Activated T-cell treated with anti-CD3 and anti-CD28 coated beads, Interleukin-2, amount 50 U/mL, for 4 hours (primary cell): ENCODE measurements at regions not wholly inside any gene's neighbourhood (a gene's known extent, or its start where the extent isn't known, plus 50 kb on each side); places are given as distances from the start of the nearest gene placed in this dataset.
"Not testable (repeated sequence)": the region's sequence is repeated elsewhere in the genome, so short reads cannot be mapped to it uniquely, and the experiment has no call there.

Source experiments
- ATAC-seq, 2 donors: fragments of 200-7000 bp; cut with Tn5 transposase; one replicate each; pipeline ENCODE4 v1.10.0; 2021
- DNase-seq: peaks from one replicate; pipeline ENCODE4 v3.0.0-alpha.2; 2020
- H3K27me3 Mint-ChIP-seq: one replicate; pipeline ENCODE4 v1.8.0; 2021; ENCODE audit warnings: low read depth, mixed read lengths
- H3K36me3 Mint-ChIP-seq: one replicate; pipeline ENCODE4 v1.8.0; 2022; ENCODE audit warnings: mixed read lengths; ENCODE audit not compliant: insufficient read depth
- H3K4me1 Mint-ChIP-seq: one replicate; pipeline ENCODE4 v1.8.0; 2021; ENCODE audit warnings: low read depth, mixed read lengths
- H3K4me3 Mint-ChIP-seq: one replicate; pipeline ENCODE4 v1.8.0; 2021; ENCODE audit warnings: mild to moderate bottlenecking, moderate library complexity, mixed read lengths
- H3K9me3 Mint-ChIP-seq: one replicate; pipeline ENCODE4 v1.8.0; 2021; ENCODE audit warnings: mixed read lengths

GRCh38 chr7:110246118-110246517 is 844.8 kb upstream of the LRRN3 start:
- H3K9me3 Mint-ChIP-seq, result no peaks in the 10 kb centered on the region
- no peak overlapping the region for H3K4me3 Mint-ChIP-seq
- H3K36me3 Mint-ChIP-seq, result no peaks in the 10 kb centered on the region
- H3K27me3 Mint-ChIP-seq, result no peaks in the 10 kb centered on the region
- H3K4me1 Mint-ChIP-seq, result no peaks in the 10 kb centered on the region
- DNase-seq (no peak), ATAC-seq (no peak)

- no peaks in the 10 kb centered on the region for H3K4me1 Mint-ChIP-seq
- H3K9me3 Mint-ChIP-seq, result no peaks in the 10 kb centered on the region
- no peaks in the 10 kb centered on the region for H3K27me3 Mint-ChIP-seq
- ATAC-seq, result no peak
- no peaks in the 10 kb centered on the region for H3K36me3 Mint-ChIP-seq
- H3K4me3 Mint-ChIP-seq, result no peak overlapping the region
- no peak for DNase-seq
Measured at GRCh38 chr7:110253093-110253492, 837.8 kb upstream of the LRRN3 start.

GRCh38 chr7:110257673-110258072 is 833.3 kb upstream of the LRRN3 start:
- Mint-ChIP-seq H3K4me3 (no peak overlapping the region), H3K4me1 (no peaks in the 10 kb centered on the region), H3K9me3 (no peaks in the 10 kb centered on the region), H3K27me3 (no peaks in the 10 kb centered on the region), H3K36me3 (no peaks in the 10 kb centered on the region)
- ATAC-seq (no peak), DNase-seq (no peak)

GRCh38 chr7:110262251-110262650 is 828.7 kb upstream of the LRRN3 start:
- no peak overlapping the region for H3K4me3 Mint-ChIP-seq

GRCh38 chr7:110264288-110264687 is 826.6 kb upstream of the LRRN3 start:
- no peak for ATAC-seq

More at GRCh38 chr7:110262251-110262650, 828.7 kb upstream of the LRRN3 start:
- DNase-seq (no peak), ATAC-seq (no peak)
- no peaks in the 10 kb centered on the region for H3K9me3 Mint-ChIP-seq
- H3K4me1 Mint-ChIP-seq, result no peaks in the 10 kb centered on the region
- no peaks in the 10 kb centered on the region for H3K27me3 Mint-ChIP-seq
- H3K36me3 Mint-ChIP-seq, result no peaks in the 10 kb centered on the region

GRCh38 chr7:110281362-110281761 is 809.6 kb upstream of the LRRN3 start:
- Mint-ChIP-seq H3K9me3 (no peaks in the 10 kb centered on the region), H3K4me1 (no peaks in the 10 kb centered on the region), H3K36me3 (no peaks in the 10 kb centered on the region), H3K27me3 (no peaks in the 10 kb centered on the region), H3K4me3 (no peak overlapping the region)
- DNase-seq (no peak), ATAC-seq (no peak)

More at GRCh38 chr7:110264288-110264687, 826.6 kb upstream of the LRRN3 start:
- H3K9me3 Mint-ChIP-seq, result no peaks in the 10 kb centered on the region
- H3K27me3 Mint-ChIP-seq, result no peaks in the 10 kb centered on the region
- no peak for DNase-seq
- H3K4me1 Mint-ChIP-seq, result no peaks in the 10 kb centered on the region
- no peak overlapping the region for H3K4me3 Mint-ChIP-seq
- no peaks in the 10 kb centered on the region for H3K36me3 Mint-ChIP-seq

- DNase-seq (no peak), ATAC-seq (no peak)
- H3K27me3 Mint-ChIP-seq, result no peaks in the 10 kb centered on the region
- no peaks in the 10 kb centered on the region for H3K4me1 Mint-ChIP-seq
- no peaks in the 10 kb centered on the region for H3K36me3 Mint-ChIP-seq
- no peak overlapping the region for H3K4me3 Mint-ChIP-seq
- H3K9me3 Mint-ChIP-seq, result no peaks in the 10 kb centered on the region
Measured at GRCh38 chr7:110283056-110283455, 807.9 kb upstream of the LRRN3 start.

GRCh38 chr7:110291430-110291829 is 799.5 kb upstream of the LRRN3 start:
- Mint-ChIP-seq H3K4me1 (no peaks in the 10 kb centered on the region), H3K9me3 (no peaks in the 10 kb centered on the region), H3K27me3 (no peaks in the 10 kb centered on the region), H3K36me3 (no peaks in the 10 kb centered on the region), H3K4me3 (no peak overlapping the region)
- DNase-seq (no peak), ATAC-seq (no peak)

GRCh38 chr7:110296321-110296720 is 794.6 kb upstream of the LRRN3 start:
- ATAC-seq, result no peak
- Mint-ChIP-seq H3K9me3 (peaks cover 4% of the 10 kb centered on the region), H3K4me1 (no peaks in the 10 kb centered on the region), H3K4me3 (no peak overlapping the region), H3K36me3 (no peaks in the 10 kb centered on the region), H3K27me3 (no peaks in the 10 kb centered on the region)
- DNase-seq, result no peak

- DNase-seq (no peak), ATAC-seq (no peak)
- Mint-ChIP-seq H3K27me3 (no peaks in the 10 kb centered on the region), H3K9me3 (no peaks in the 10 kb centered on the region), H3K4me1 (no peaks in the 10 kb centered on the region), H3K4me3 (no peak overlapping the region), H3K36me3 (no peaks in the 10 kb centered on the region)
Measured at GRCh38 chr7:110307776-110308175, 783.2 kb upstream of the LRRN3 start.

- Mint-ChIP-seq H3K36me3 (no peaks in the 10 kb centered on the region), H3K4me1 (no peaks in the 10 kb centered on the region), H3K9me3 (no peaks in the 10 kb centered on the region), H3K27me3 (no peaks in the 10 kb centered on the region), H3K4me3 (no peak overlapping the region)
- ATAC-seq (no peak), DNase-seq (no peak)
Measured at GRCh38 chr7:110308791-110309190, 782.1 kb upstream of the LRRN3 start.

- Mint-ChIP-seq H3K27me3 (no peaks in the 10 kb centered on the region), H3K9me3 (no peaks in the 10 kb centered on the region), H3K4me3 (no peak overlapping the region), H3K36me3 (no peaks in the 10 kb centered on the region), H3K4me1 (no peaks in the 10 kb centered on the region)
- DNase-seq (no peak), ATAC-seq (no peak)
Measured at GRCh38 chr7:110309941-110310340, 781.0 kb upstream of the LRRN3 start.

- Mint-ChIP-seq H3K4me1 (no peaks in the 10 kb centered on the region), H3K4me3 (no peak overlapping the region), H3K9me3 (peaks cover 2% of the 10 kb centered on the region), H3K36me3 (no peaks in the 10 kb centered on the region), H3K27me3 (no peaks in the 10 kb centered on the region)
- no peak for DNase-seq
- ATAC-seq, result no peak
Measured at GRCh38 chr7:110311556-110311955, 779.4 kb upstream of the LRRN3 start.

- Mint-ChIP-seq H3K36me3 (no peaks in the 10 kb centered on the region), H3K4me3 (no peak overlapping the region), H3K27me3 (peaks cover 2% of the 10 kb centered on the region), H3K4me1 (peaks cover 4% of the 10 kb centered on the region), H3K9me3 (peaks cover 19% of the 10 kb centered on the region)
- no peak for ATAC-seq
- DNase-seq, result no peak
Measured at GRCh38 chr7:110317541-110318265, 773.2 kb upstream of the LRRN3 start.

- H3K9me3 Mint-ChIP-seq, result peaks cover 19% of the 10 kb centered on the region
- not testable (repeated sequence) for H3K4me1 Mint-ChIP-seq, H3K27me3 Mint-ChIP-seq, H3K36me3 Mint-ChIP-seq, DNase-seq, H3K4me3 Mint-ChIP-seq, ATAC-seq
Measured at GRCh38 chr7:110320285-110320684, 770.6 kb upstream of the LRRN3 start.
